Osteocyte (in vitro differentiated cells): ENCODE measurements at regions not wholly inside any gene's neighbourhood (a gene's known extent, or its start where the extent isn't known, plus 50 kb on each side); places are given as distances from the start of the nearest gene placed in this dataset.
"Not testable (repeated sequence)": the region's sequence is repeated elsewhere in the genome, so short reads cannot be mapped to it uniquely, and the experiment has no call there.

Source experiments
- DNase-seq: peaks from one replicate; pipeline ENCODE4 v3.0.0; 2021; ENCODE audit warnings: mixed read lengths; ENCODE audit not compliant: unreplicated experiment; ENCODE audit errors: extremely low spot score
- H3K27ac Mint-ChIP-seq: one replicate; pipeline ENCODE4 v1.8.0; 2021; ENCODE audit warnings: mild to moderate bottlenecking, mixed read lengths; ENCODE audit not compliant: unreplicated experiment
- H3K27me3 Mint-ChIP-seq: one replicate; pipeline ENCODE4 v1.8.0; 2021; ENCODE audit warnings: mixed read lengths; ENCODE audit not compliant: unreplicated experiment
- H3K36me3 Mint-ChIP-seq: one replicate; pipeline ENCODE4 v1.8.0; 2021; ENCODE audit warnings: mixed read lengths; ENCODE audit not compliant: unreplicated experiment
- H3K4me1 Mint-ChIP-seq: one replicate; pipeline ENCODE4 v1.8.0; 2021; ENCODE audit warnings: mixed read lengths; ENCODE audit not compliant: unreplicated experiment
- H3K4me3 Mint-ChIP-seq: one replicate; pipeline ENCODE4 v1.8.0; 2021; ENCODE audit warnings: mild to moderate bottlenecking, moderate library complexity, mixed read lengths; ENCODE audit not compliant: unreplicated experiment
- H3K9me3 Mint-ChIP-seq: one replicate; pipeline ENCODE4 v1.8.0; 2021; ENCODE audit warnings: mixed read lengths; ENCODE audit not compliant: unreplicated experiment
- CTCF ChIP-seq: fragments of 200-600 bp; sonication (generic); IDR thresholded peaks from 2 replicates; pipeline ENCODE4 v1.5.0; 2021; ENCODE audit warnings: antibody characterized with exemption, mild to moderate bottlenecking, moderate library complexity

- not testable (repeated sequence) for H3K4me1 Mint-ChIP-seq, H3K9me3 Mint-ChIP-seq, H3K4me3 Mint-ChIP-seq, DNase-seq, H3K36me3 Mint-ChIP-seq, H3K27ac Mint-ChIP-seq, H3K27me3 Mint-ChIP-seq
Measured at GRCh38 chrX:71822314-71822713, 59.2 kb downstream of the CXorf49B start.

- peaks cover 2% of the 10 kb centered on the region for H3K27me3 Mint-ChIP-seq
- no peak overlapping the region for H3K27ac Mint-ChIP-seq
- TF ChIP-seq CTCF = no peak
- no peak overlapping the region for H3K4me3 Mint-ChIP-seq
- DNase-seq = no peak
- H3K9me3 Mint-ChIP-seq = no peaks in the 10 kb centered on the region
- no peaks in the 10 kb centered on the region for H3K36me3 Mint-ChIP-seq
- no peaks in the 10 kb centered on the region for H3K4me1 Mint-ChIP-seq
Measured at GRCh38 chrX:71823391-71824057, 60.4 kb downstream of the CXorf49B start.

GRCh38 chrX:71828086-71828485, 64.9 kb downstream of the CXorf49B start:
- H3K27me3 Mint-ChIP-seq = peaks cover 6% of the 10 kb centered on the region
- no peak overlapping the region for H3K27ac Mint-ChIP-seq
- no peak overlapping the region for H3K4me3 Mint-ChIP-seq
- TF ChIP-seq CTCF = no peak
- H3K36me3 Mint-ChIP-seq = no peaks in the 10 kb centered on the region
- H3K9me3 Mint-ChIP-seq = peaks cover 8% of the 10 kb centered on the region
- DNase-seq = no peak
- H3K4me1 Mint-ChIP-seq = no peaks in the 10 kb centered on the region

GRCh38 chrX:71838092-71838491, 72.6 kb upstream of the NHSL2 start:
- Mint-ChIP-seq H3K27me3 (peaks cover 13% of the 10 kb centered on the region), H3K9me3 (peaks cover 23% of the 10 kb centered on the region)
- H3K27ac Mint-ChIP-seq, H3K4me3 Mint-ChIP-seq, DNase-seq, H3K4me1 Mint-ChIP-seq, H3K36me3 Mint-ChIP-seq: not testable (repeated sequence)

GRCh38 chrX:71846429-71846828, 64.2 kb upstream of the NHSL2 start:
- Mint-ChIP-seq H3K4me1 (no peaks in the 10 kb centered on the region), H3K4me3 (no peak overlapping the region), H3K27me3 (peaks cover 8% of the 10 kb centered on the region), H3K36me3 (no peaks in the 10 kb centered on the region), H3K27ac (no peak overlapping the region), H3K9me3 (peaks cover 14% of the 10 kb centered on the region)
- no peak for TF ChIP-seq CTCF
- no peak for DNase-seq

- DNase-seq = no peak
- Mint-ChIP-seq H3K4me3 (no peak overlapping the region), H3K27me3 (peaks cover 22% of the 10 kb centered on the region), H3K36me3 (no peaks in the 10 kb centered on the region), H3K27ac (no peak overlapping the region), H3K4me1 (no peaks in the 10 kb centered on the region), H3K9me3 (peaks cover 4% of the 10 kb centered on the region)
- TF ChIP-seq CTCF = no peak
Measured at GRCh38 chrX:71852182-71852581, 58.5 kb upstream of the NHSL2 start.
